ENCODE measurements at regions not wholly inside any gene's neighbourhood (a gene's known extent, or its start where the extent isn't known, plus 50 kb on each side); places are given as distances from the start of the nearest gene placed in this dataset.

- 77 to 83% methylated on average over 2 of the region's 2 CpGs for WGBS, 2 donors
- Histone ChIP-seq H3K27me3 (no peaks in the 10 kb centered on the region), H3K27ac (no peak overlapping the region), H3K36me3 (no peaks in the 10 kb centered on the region), H3K4me1 (no peaks in the 10 kb centered on the region), H3K4me3 (no peak overlapping the region), H3K9me3 (no peaks in the 10 kb centered on the region)
- DNase-seq (ENCODE audit: low spot score in 2 of 2), result no peak
- no peak for TF ChIP-seq POLR2A (IDR thresholded peaks at IDR 0.05)
- TF ChIP-seq, protein P1, sequence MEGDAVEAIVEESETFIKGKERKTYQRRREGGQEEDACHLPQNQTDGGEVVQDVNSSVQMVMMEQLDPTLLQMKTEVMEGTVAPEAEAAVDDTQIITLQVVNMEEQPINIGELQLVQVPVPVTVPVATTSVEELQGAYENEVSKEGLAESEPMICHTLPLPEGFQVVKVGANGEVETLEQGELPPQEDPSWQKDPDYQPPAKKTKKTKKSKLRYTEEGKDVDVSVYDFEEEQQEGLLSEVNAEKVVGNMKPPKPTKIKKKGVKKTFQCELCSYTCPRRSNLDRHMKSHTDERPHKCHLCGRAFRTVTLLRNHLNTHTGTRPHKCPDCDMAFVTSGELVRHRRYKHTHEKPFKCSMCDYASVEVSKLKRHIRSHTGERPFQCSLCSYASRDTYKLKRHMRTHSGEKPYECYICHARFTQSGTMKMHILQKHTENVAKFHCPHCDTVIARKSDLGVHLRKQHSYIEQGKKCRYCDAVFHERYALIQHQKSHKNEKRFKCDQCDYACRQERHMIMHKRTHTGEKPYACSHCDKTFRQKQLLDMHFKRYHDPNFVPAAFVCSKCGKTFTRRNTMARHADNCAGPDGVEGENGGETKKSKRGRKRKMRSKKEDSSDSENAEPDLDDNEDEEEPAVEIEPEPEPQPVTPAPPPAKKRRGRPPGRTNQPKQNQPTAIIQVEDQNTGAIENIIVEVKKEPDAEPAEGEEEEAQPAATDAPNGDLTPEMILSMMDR (IDR thresholded peaks at IDR 0.05), result no peak
- no peak for TF ChIP-seq EP300 (IDR thresholded peaks at IDR 0.05)
Observed at GRCh38 chr14:86601813-86602212, 1071.9 kb downstream of the FLRT2 start.

GRCh38 chr14:86597279-86597678, 1067.3 kb downstream of the FLRT2 start:
- 77 to 84% methylated on average over 4 of the region's 4 CpGs for WGBS, 2 donors
- TF ChIP-seq, protein P1 (IDR thresholded peaks at IDR 0.05), result no peak
- TF ChIP-seq EP300 (IDR thresholded peaks at IDR 0.05) (no peak), POLR2A (IDR thresholded peaks at IDR 0.05) (no peak)
- Histone ChIP-seq H3K27me3 (no peaks in the 10 kb centered on the region), H3K27ac (no peak overlapping the region), H3K9me3 (no peaks in the 10 kb centered on the region), H3K36me3 (no peaks in the 10 kb centered on the region), H3K4me1 (no peaks in the 10 kb centered on the region), H3K4me3 (no peak overlapping the region)
- DNase-seq (ENCODE audit: low spot score in 2 of 2), result no peak

DNA sequence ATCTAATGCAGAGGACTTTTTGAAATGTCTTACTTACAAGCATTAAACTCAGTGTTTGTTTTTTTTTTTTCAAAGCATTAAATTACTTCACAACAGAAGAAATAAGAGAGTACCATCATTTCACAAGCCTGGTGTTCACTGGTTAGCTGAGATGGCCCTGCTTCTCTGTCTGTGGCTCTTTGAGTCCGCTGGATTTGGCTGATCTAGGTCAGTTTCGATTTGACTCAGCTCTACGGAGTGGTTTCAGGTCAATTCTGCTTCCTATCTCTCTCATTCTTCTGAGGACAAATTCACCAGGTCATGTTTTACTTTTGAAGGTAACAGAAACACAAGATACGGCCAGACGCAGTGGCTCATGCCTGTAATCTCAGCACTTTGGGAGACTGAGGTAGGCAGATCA, 1066.1 kb downstream of the FLRT2 start:
- Histone ChIP-seq H3K4me3 (no peak overlapping the region), H3K9me3 (no peaks in the 10 kb centered on the region), H3K27me3 (no peaks in the 10 kb centered on the region), H3K36me3 (no peaks in the 10 kb centered on the region), H3K27ac (no peak overlapping the region), H3K4me1 (no peaks in the 10 kb centered on the region)
- no peak for TF ChIP-seq POLR2A (IDR thresholded peaks at IDR 0.05)
- no peak for TF ChIP-seq EP300 (IDR thresholded peaks at IDR 0.05)
- TF ChIP-seq, protein P1 (IDR thresholded peaks at IDR 0.05), result no peak
- DNase-seq (ENCODE audit: low spot score in 2 of 2), result no peak
- 88 to 94% methylated on average over 5 of the region's 5 CpGs for WGBS, 2 donors

- no peaks in the 10 kb centered on the region for H3K36me3 ChIP-seq
- no peaks in the 10 kb centered on the region for H3K4me1 ChIP-seq
- H3K9me3 ChIP-seq, result peaks cover 0 to 10% (median 3%) of the 10 kb centered on the region in 4 donors
- no peak overlapping the region for H3K27ac ChIP-seq
- no peak for DNase-seq (ENCODE audit: low spot score in 2 of 2)
- WGBS, 2 donors, result 97 to 100% methylated on average over 1 of the region's 1 CpG
- no peaks in the 10 kb centered on the region for H3K27me3 ChIP-seq
- H3K4me3 ChIP-seq, result no peak overlapping the region
- TF ChIP-seq EP300 (IDR thresholded peaks at IDR 0.05) (no peak), POLR2A (IDR thresholded peaks at IDR 0.05) (no peak)
- TF ChIP-seq, protein P1 (IDR thresholded peaks at IDR 0.05), result no peak
Observed at GRCh38 chr14:86575141-86575540, 1045.2 kb downstream of the FLRT2 start.

DNA sequence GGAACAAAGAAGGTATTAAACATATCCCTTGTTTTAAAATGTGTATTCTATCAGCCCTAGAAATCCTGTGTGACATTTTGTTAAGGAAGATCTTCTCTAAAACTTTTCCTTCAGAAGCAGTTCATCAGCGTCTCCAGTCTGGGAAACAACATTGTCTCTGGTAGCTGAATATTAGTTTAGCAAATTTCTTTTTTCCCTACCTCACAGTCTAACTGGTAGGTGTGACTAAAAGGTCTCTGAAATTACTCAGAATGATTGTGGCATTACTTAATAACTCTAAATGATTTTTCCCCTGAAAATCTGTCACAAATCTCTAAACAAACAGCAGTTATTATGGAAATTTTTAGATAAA, 1044.8 kb downstream of the FLRT2 start:
- 83 to 92% methylated on average over 1 of the region's 1 CpG for WGBS, 2 donors
- Histone ChIP-seq H3K9me3 (peaks cover 0 to 14% (median 3%) of the 10 kb centered on the region in 4 donors), H3K4me1 (no peaks in the 10 kb centered on the region), H3K4me3 (no peak overlapping the region), H3K36me3 (no peaks in the 10 kb centered on the region), H3K27me3 (no peaks in the 10 kb centered on the region), H3K27ac (no peak overlapping the region)
- TF ChIP-seq POLR2A (IDR thresholded peaks at IDR 0.05), result no peak
- TF ChIP-seq, protein P1 (IDR thresholded peaks at IDR 0.05), result no peak
- TF ChIP-seq EP300 (IDR thresholded peaks at IDR 0.05), result no peak
- DNase-seq (ENCODE audit: low spot score in 2 of 2), result no peak
